Naive thymus-derived CD4-positive, alpha-beta T cell (primary cell): ENCODE measurements at regions not wholly inside any gene's neighbourhood (a gene's known extent, or its start where the extent isn't known, plus 50 kb on each side); places are given as distances from the start of the nearest gene placed in this dataset.

Experiments used
- ATAC-seq: fragments of 150-1000 bp; cut with Tn5 transposase; 2 replicates; pipeline ENCODE4 v1.10.0; 2021; ENCODE audit warnings: mild to moderate bottlenecking, moderate library complexity
- CTCF ChIA-PET: fragments of 350-600 bp; sonication (Branson Sonifier 250); formaldehyde crosslinking; loops from one replicate; lab custom pipeline; 2021; ENCODE audit warnings: antibody characterized with exemption; lab: Charles Lee
- POLR2A ChIA-PET: fragments of 350-600 bp; sonication (Branson Sonifier 250); formaldehyde crosslinking; loops from one replicate; lab custom pipeline; 2021; ENCODE audit warnings: antibody characterized with exemption, inconsistent platforms; lab: Charles Lee
- DNase-seq, 9 donors: peaks; one replicate each; pipeline versions ENCODE4 v3.0.0 to v3.0.0-alpha.2; 2020 to 2022; ENCODE audit warnings: mixed read lengths in 1 of 9
- H3K27ac ChIP-seq: one replicate; pipeline ENCODE4 v1.7.0; 2013; ENCODE audit warnings: mild to moderate bottlenecking, low read depth, low read length, moderate library complexity
- H3K27me3 ChIP-seq, 2 donors: one replicate each; pipeline ENCODE4 v1.7.0; 2013; ENCODE audit warnings: low read length in 2 of 2, mild to moderate bottlenecking in 2 of 2, moderate library complexity in 2 of 2; ENCODE audit not compliant: control insufficient read depth in 2 of 2, insufficient read depth in 2 of 2
- H3K36me3 ChIP-seq, 3 experiments: 1 replicate in 2 of 3; 2 replicates in 1 of 3; pipeline ENCODE4 v1.7.0; 2013; ENCODE audit warnings: low read length in 3 of 3, mild to moderate bottlenecking in 3 of 3, moderate library complexity in 1 of 3; ENCODE audit not compliant: insufficient read depth in 3 of 3, control insufficient read depth in 2 of 3
- H3K4me1 ChIP-seq, 2 donors: one replicate each; pipeline ENCODE4 v1.7.0; 2013; ENCODE audit warnings: low read length in 2 of 2, mild to moderate bottlenecking in 2 of 2, moderate library complexity in 1 of 2; ENCODE audit not compliant: control insufficient read depth in 2 of 2, insufficient read depth in 2 of 2
- H3K4me3 ChIP-seq: 2 replicates; pipeline ENCODE4 v1.7.0; 2013; ENCODE audit warnings: mild to moderate bottlenecking, low read length
- H3K9me3 ChIP-seq, 3 experiments: 1 replicate in 2 of 3; 2 replicates in 1 of 3; pipeline ENCODE4 v1.7.0; 2013; ENCODE audit warnings: low read length in 3 of 3; ENCODE audit not compliant: control insufficient read depth in 2 of 3
- H3K27ac Mint-ChIP-seq, 9 donors: one replicate each; pipeline ENCODE4 v1.8.0; 2020 to 2022; ENCODE audit warnings: mixed read lengths in 9 of 9, mild to moderate bottlenecking in 8 of 9, moderate library complexity in 5 of 9, inconsistent platforms in 2 of 9
- H3K27me3 Mint-ChIP-seq, 5 donors: one replicate each; pipeline ENCODE4 v1.8.0; 2021 to 2022; ENCODE audit warnings: mixed read lengths in 5 of 5, mild to moderate bottlenecking in 1 of 5
- H3K36me3 Mint-ChIP-seq, 5 donors: one replicate each; pipeline ENCODE4 v1.8.0; 2020 to 2022; ENCODE audit warnings: mixed read lengths in 5 of 5, mild to moderate bottlenecking in 3 of 5, inconsistent platforms in 1 of 5
- H3K4me1 Mint-ChIP-seq, 7 donors: one replicate each; pipeline ENCODE4 v1.8.0; 2020 to 2022; ENCODE audit warnings: mixed read lengths in 7 of 7, mild to moderate bottlenecking in 3 of 7, inconsistent platforms in 1 of 7
- H3K4me3 Mint-ChIP-seq, 10 donors: one replicate each; pipeline ENCODE4 v1.8.0; 2020 to 2022; ENCODE audit warnings: mild to moderate bottlenecking in 10 of 10, mixed read lengths in 10 of 10, moderate library complexity in 6 of 10, inconsistent platforms in 2 of 10
- H3K9me3 Mint-ChIP-seq, 11 donors: one replicate each; pipeline ENCODE4 v1.8.0; 2020 to 2022; ENCODE audit warnings: mixed read lengths in 11 of 11, mild to moderate bottlenecking in 4 of 11, inconsistent platforms in 1 of 11, moderate library complexity in 1 of 11
- intact Hi-C, 2 donors: fragments of 100-400 bp; cut with micrococcal nuclease; formaldehyde crosslinking; loops; one replicate each; pipeline ENCODE4 v1.15.1; 2023

DNA sequence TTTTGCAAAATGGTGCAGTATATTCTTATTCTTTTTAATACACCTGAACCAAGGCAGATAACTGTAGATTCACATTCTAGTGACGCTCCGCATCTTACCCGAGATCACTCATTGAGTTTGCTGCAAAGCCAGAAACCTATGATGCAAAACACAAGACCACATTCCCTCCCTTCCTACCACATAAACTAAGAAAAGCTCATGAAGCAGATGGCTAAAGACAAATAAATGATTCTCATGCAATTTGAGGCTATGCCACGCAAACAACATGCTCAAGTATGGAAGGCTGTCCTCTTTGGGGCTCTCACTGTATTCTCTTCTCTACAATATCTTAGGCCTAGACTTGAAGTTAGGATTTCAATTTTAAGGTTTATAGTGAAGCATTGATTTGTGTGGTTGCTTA lies 95.0 kb upstream of the BMPER start:
- Histone ChIP-seq H3K9me3 (no peaks in the 10 kb centered on the region), H3K4me3 (no peak overlapping the region), H3K4me1 (no peaks in the 10 kb centered on the region), H3K27me3 (no peaks in the 10 kb centered on the region), H3K36me3 (no peaks in the 10 kb centered on the region), H3K27ac (no peak overlapping the region)
- ATAC-seq = no peak
- POLR2A ChIA-PET = interaction anchor here (0.6 kb wide), 1 partner anchor 1312 kb away, joined by 4 read pairs; no protein-coding TSS in a partner anchor
- no peak overlapping the region for H3K27ac Mint-ChIP-seq
- no peaks in the 10 kb centered on the region for H3K36me3 Mint-ChIP-seq
- peaks cover 0 to 11% (median 0%) of the 10 kb centered on the region in 5 donors for H3K27me3 Mint-ChIP-seq
- intact Hi-C loops = no loop called here
- CTCF ChIA-PET = no interaction called here
- H3K4me1 Mint-ChIP-seq = peaks cover 0 to 6% (median 0%) of the 10 kb centered on the region in 7 donors
- H3K4me3 Mint-ChIP-seq = no peak overlapping the region
- H3K9me3 Mint-ChIP-seq = peaks cover 0 to 12% (median 0%) of the 10 kb centered on the region in 11 donors
- DNase-seq = no peak

DNA sequence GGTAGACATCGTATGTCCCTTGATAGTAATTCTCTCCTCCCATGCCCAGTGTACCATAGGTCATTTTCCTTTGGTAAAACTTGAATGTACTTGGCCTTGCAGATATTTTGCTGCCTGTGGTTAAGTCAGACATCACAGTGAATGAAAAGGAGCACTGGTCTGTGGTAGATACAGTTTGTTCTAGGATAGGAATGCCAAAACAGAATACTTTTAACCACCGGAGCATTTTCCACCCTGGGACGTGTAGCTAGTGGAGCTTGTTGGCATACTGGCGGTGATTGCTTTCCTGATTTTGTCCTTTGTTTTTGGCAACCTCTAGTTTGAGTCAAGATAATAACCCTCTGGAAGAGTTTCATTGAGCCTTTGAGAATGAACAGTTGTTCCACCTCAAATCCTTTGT lies 92.0 kb upstream of the BMPER start:
- peaks cover 0 to 4% (median 0%) of the 10 kb centered on the region in 5 donors for H3K36me3 Mint-ChIP-seq
- H3K36me3 ChIP-seq = no peaks in the 10 kb centered on the region
- H3K9me3 ChIP-seq = no peaks in the 10 kb centered on the region
- H3K27me3 ChIP-seq = no peaks in the 10 kb centered on the region
- H3K4me3 Mint-ChIP-seq = no peak overlapping the region
- no peak for ATAC-seq
- H3K9me3 Mint-ChIP-seq = peaks cover 0 to 12% (median 1%) of the 10 kb centered on the region in 11 donors
- no peak overlapping the region for H3K27ac Mint-ChIP-seq
- H3K27ac ChIP-seq = no peak overlapping the region
- H3K27me3 Mint-ChIP-seq = peaks cover 0 to 7% (median 0%) of the 10 kb centered on the region in 5 donors
- no peak for DNase-seq
- no peaks in the 10 kb centered on the region for H3K4me1 ChIP-seq
- ChIA-PET POLR2A (no interaction called here), CTCF (no interaction called here)
- H3K4me1 Mint-ChIP-seq = peaks cover 0 to 6% (median 0%) of the 10 kb centered on the region in 7 donors
- intact Hi-C loops = no loop called here
- H3K4me3 ChIP-seq = no peak overlapping the region

DNA sequence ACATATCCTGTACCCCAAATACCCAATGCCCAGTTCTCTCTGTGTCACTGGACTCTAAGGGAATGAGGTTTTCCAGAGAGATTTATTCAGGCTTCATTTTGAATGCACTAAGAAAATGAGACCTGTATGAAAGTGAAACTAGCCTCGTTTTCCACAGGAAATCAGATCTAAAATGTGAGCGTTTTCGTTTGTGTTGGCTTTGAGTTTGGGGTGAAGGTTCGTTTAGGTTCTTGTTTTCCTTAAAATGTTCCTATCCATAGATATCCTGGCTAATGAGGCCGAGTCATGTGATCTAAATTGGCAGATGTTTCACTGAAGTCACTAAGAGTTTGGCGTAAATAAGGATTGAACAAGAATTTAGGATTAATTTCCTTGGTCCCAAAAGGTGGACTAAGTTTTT lies 90.9 kb upstream of the BMPER start:
- ChIA-PET CTCF (no interaction called here), POLR2A (no interaction called here)
- DNase-seq (no peak), ATAC-seq (no peak)
- H3K4me3 ChIP-seq = no peak overlapping the region
- intact Hi-C loops = no loop called here
- peaks cover 0 to 7% (median 0%) of the 10 kb centered on the region in 5 donors for H3K27me3 Mint-ChIP-seq
- no peak overlapping the region for H3K4me3 Mint-ChIP-seq
- H3K27ac Mint-ChIP-seq = no peak overlapping the region
- peaks cover 0 to 6% (median 0%) of the 10 kb centered on the region in 7 donors for H3K4me1 Mint-ChIP-seq
- H3K4me1 ChIP-seq = no peaks in the 10 kb centered on the region
- H3K9me3 ChIP-seq = no peaks in the 10 kb centered on the region
- H3K36me3 Mint-ChIP-seq = peaks cover 0 to 4% (median 0%) of the 10 kb centered on the region in 5 donors
- no peak overlapping the region for H3K27ac ChIP-seq
- no peaks in the 10 kb centered on the region for H3K27me3 ChIP-seq
- peaks cover 0 to 12% (median 3%) of the 10 kb centered on the region in 11 donors for H3K9me3 Mint-ChIP-seq
- no peaks in the 10 kb centered on the region for H3K36me3 ChIP-seq

DNA sequence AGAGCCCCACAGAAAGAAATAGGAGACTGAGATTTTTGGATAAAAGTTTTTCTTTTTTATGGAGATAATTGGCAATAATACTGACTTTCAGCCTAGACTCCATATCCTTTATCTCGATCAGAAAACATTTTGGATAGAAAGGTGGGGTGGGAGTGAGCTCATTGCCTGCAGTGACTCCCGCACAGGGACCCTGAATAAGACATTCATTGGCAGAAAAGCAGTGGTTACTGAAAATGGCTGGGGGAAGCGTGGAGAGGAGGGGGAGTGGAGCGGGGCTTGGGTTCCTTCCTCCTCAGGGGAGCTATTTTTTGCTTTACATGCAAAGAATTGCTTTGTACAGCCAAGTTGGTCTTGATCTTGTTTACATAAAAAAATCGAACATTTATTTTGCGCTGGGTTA lies 90.4 kb upstream of the BMPER start:
- ChIA-PET CTCF (no interaction called here), POLR2A (no interaction called here)
- DNase-seq (no peak), ATAC-seq (no peak)
- Histone ChIP-seq H3K27me3 (no peaks in the 10 kb centered on the region), H3K9me3 (no peaks in the 10 kb centered on the region), H3K36me3 (no peaks in the 10 kb centered on the region), H3K4me3 (no peak overlapping the region), H3K4me1 (no peaks in the 10 kb centered on the region), H3K27ac (no peak overlapping the region)
- peaks cover 0 to 7% (median 0%) of the 10 kb centered on the region in 5 donors for H3K27me3 Mint-ChIP-seq
- H3K4me3 Mint-ChIP-seq = no peak overlapping the region
- peaks cover 0 to 6% (median 0%) of the 10 kb centered on the region in 7 donors for H3K4me1 Mint-ChIP-seq
- intact Hi-C loops = no loop called here
- no peak overlapping the region for H3K27ac Mint-ChIP-seq
- peaks cover 0 to 12% (median 4%) of the 10 kb centered on the region in 11 donors for H3K9me3 Mint-ChIP-seq
- peaks cover 0 to 4% (median 0%) of the 10 kb centered on the region in 5 donors for H3K36me3 Mint-ChIP-seq

DNA sequence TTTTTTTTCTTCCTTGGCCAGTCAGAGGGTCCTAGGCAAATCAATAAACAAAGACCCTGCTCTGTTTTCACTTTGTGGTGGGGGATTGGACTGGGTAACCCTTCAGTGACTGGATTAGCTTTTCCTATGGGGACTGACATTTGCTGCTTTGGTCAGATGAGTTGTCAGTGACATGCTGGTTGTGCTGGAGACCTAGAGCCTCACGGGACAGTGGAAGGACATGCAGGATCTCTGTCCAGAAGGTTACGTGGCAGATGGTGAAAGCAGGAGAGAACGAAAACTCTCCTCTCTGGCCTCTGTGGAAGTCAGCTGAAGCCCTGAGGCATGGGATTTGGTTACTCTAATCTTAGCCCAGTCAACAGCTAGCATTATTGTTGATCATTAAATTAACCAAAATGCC lies 90.0 kb upstream of the BMPER start:
- no peak overlapping the region for H3K27ac Mint-ChIP-seq
- peaks cover 0 to 4% (median 0%) of the 10 kb centered on the region in 5 donors for H3K36me3 Mint-ChIP-seq
- intact Hi-C loops = no loop called here
- H3K9me3 ChIP-seq = no peaks in the 10 kb centered on the region
- H3K4me3 ChIP-seq = no peak overlapping the region
- H3K27me3 ChIP-seq = no peaks in the 10 kb centered on the region
- H3K4me3 Mint-ChIP-seq = no peak overlapping the region
- DNase-seq = no peak
- ATAC-seq = no peak
- H3K36me3 ChIP-seq = no peaks in the 10 kb centered on the region
- POLR2A ChIA-PET = no interaction called here
- peaks cover 0 to 7% (median 0%) of the 10 kb centered on the region in 5 donors for H3K27me3 Mint-ChIP-seq
- H3K9me3 Mint-ChIP-seq = peaks cover 0 to 14% (median 7%) of the 10 kb centered on the region in 11 donors
- H3K4me1 ChIP-seq = no peaks in the 10 kb centered on the region
- peaks cover 0 to 6% (median 0%) of the 10 kb centered on the region in 7 donors for H3K4me1 Mint-ChIP-seq
- H3K27ac ChIP-seq = no peak overlapping the region
- CTCF ChIA-PET = no interaction called here

DNA sequence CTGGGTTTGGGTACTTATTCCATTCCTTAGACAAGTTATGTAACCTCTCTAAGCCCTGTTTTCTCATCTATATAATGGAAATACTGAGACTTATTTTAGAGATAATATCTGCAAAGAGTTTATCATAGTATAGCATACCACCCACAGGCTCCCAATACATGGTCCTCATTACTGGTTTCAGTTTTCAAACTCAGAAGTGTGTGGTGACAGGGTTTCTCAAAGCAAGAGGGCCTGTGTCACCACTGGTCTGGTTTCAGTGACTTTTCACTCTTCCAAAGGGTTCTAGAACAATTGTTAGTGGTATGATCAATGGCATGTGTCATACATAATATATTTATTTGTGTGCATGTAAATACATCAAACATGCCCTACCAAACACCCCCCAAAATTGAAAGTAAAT lies 89.2 kb upstream of the BMPER start:
- H3K9me3 Mint-ChIP-seq = peaks cover 0 to 17% (median 7%) of the 10 kb centered on the region in 11 donors
- Histone ChIP-seq H3K4me1 (no peaks in the 10 kb centered on the region), H3K4me3 (no peak overlapping the region), H3K27me3 (no peaks in the 10 kb centered on the region), H3K9me3 (no peaks in the 10 kb centered on the region), H3K27ac (no peak overlapping the region), H3K36me3 (no peaks in the 10 kb centered on the region)
- intact Hi-C loops = no loop called here
- ATAC-seq (no peak), DNase-seq (no peak)
- no peak overlapping the region for H3K4me3 Mint-ChIP-seq
- no peak overlapping the region for H3K27ac Mint-ChIP-seq
- peaks cover 0 to 4% (median 0%) of the 10 kb centered on the region in 5 donors for H3K36me3 Mint-ChIP-seq
- CTCF ChIA-PET = no interaction called here
- peaks cover 0 to 6% (median 0%) of the 10 kb centered on the region in 7 donors for H3K4me1 Mint-ChIP-seq
- H3K27me3 Mint-ChIP-seq = peaks cover 0 to 6% (median 0%) of the 10 kb centered on the region in 5 donors
- POLR2A ChIA-PET = no interaction called here

DNA sequence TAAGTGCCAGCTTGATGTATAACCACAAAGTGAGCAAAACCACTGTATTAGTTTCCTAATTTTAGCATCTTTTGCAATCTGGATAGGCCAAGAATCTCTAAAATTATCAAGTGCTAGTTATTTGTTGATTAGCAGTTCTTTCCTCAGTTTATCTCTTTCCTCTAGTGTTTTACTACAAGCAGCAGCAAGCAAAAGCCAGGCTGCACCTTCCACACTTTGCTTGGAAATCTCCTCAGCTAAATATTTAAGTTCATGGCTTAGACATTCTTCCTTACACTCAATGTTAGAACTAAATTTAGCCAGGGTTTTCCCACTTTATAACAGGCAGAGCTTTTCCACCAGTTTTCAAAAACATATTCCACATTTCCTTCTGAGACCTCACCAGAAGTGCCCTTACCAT lies 85.7 kb upstream of the BMPER start:
- H3K4me1 ChIP-seq = no peaks in the 10 kb centered on the region
- no peak overlapping the region for H3K4me3 ChIP-seq
- CTCF ChIA-PET = no interaction called here
- no peaks in the 10 kb centered on the region for H3K27me3 ChIP-seq
- no peak for ATAC-seq
- Mint-ChIP-seq H3K27me3 (peaks cover 0 to 6% (median 0%) of the 10 kb centered on the region in 5 donors), H3K4me1 (no peaks in the 10 kb centered on the region), H3K36me3 (peaks cover 0 to 4% (median 0%) of the 10 kb centered on the region in 5 donors), H3K9me3 (peaks cover 0 to 12% (median 3%) of the 10 kb centered on the region in 11 donors), H3K4me3 (no peak overlapping the region), H3K27ac (no peak overlapping the region)
- no peak overlapping the region for H3K27ac ChIP-seq
- DNase-seq = no peak
- H3K36me3 ChIP-seq = no peaks in the 10 kb centered on the region
- intact Hi-C loops = no loop called here
- POLR2A ChIA-PET = no interaction called here
- H3K9me3 ChIP-seq = no peaks in the 10 kb centered on the region
